H1 (cell line): ENCODE measurements at regions not wholly inside any gene's neighbourhood (a gene's known extent, or its start where the extent isn't known, plus 50 kb on each side); places are given as distances from the start of the nearest gene placed in this dataset.

Experiments
- CTBP2 ChIP-seq: IDR thresholded peaks from 2 replicates; pipeline ENCODE4 v1.7.0; 2011; ENCODE audit warnings: borderline replicate concordance, mild to moderate bottlenecking, moderate library complexity, mixed read lengths, low read length; ENCODE audit not compliant: insufficient read depth, insufficient read length
- KDM4A ChIP-seq: IDR thresholded peaks from one replicate; pipeline ENCODE4 v1.7.1; 2012; ENCODE audit warnings: low read depth, mild to moderate bottlenecking, moderate library complexity, low read length, inconsistent platforms; ENCODE audit not compliant: severe bottlenecking
- MAFK ChIP-seq: IDR thresholded peaks from 2 replicates; pipeline ENCODE4 v1.6.1; 2012; ENCODE audit warnings: low read depth, mild to moderate bottlenecking, improper control_type of control experiment, low read length
- NRF1 ChIP-seq: IDR thresholded peaks from 2 replicates; pipeline ENCODE4 v1.6.1; 2011; ENCODE audit warnings: mild to moderate bottlenecking, low read depth, low read length, improper control_type of control experiment
- POLR2A ChIP-seq, 2 experiments: IDR thresholded peaks; 1 replicate in 1 of 2; 2 replicates in 1 of 2; pipeline ENCODE4 v1.6.1; 2011; ENCODE audit warnings: low read depth in 2 of 2, low read length in 2 of 2, mild to moderate bottlenecking in 2 of 2; ENCODE audit errors: control extremely low read depth in 1 of 2
- RFX5 ChIP-seq: IDR thresholded peaks from 2 replicates; pipeline ENCODE4 v1.6.1; 2011; ENCODE audit warnings: low read depth, low read length, improper control_type of control experiment, borderline replicate concordance
- SIX5 ChIP-seq: IDR thresholded peaks from 2 replicates; pipeline ENCODE4 v1.6.1; 2011; ENCODE audit warnings: mild to moderate bottlenecking, low read depth, low read length
- SUZ12 ChIP-seq: fragments of 200-600 bp; sonication (generic); IDR thresholded peaks from 2 replicates; pipeline ENCODE4 v1.6.1; 2012; ENCODE audit warnings: mild to moderate bottlenecking, inconsistent platforms, low read length, moderate library complexity, mixed read lengths

DNA sequence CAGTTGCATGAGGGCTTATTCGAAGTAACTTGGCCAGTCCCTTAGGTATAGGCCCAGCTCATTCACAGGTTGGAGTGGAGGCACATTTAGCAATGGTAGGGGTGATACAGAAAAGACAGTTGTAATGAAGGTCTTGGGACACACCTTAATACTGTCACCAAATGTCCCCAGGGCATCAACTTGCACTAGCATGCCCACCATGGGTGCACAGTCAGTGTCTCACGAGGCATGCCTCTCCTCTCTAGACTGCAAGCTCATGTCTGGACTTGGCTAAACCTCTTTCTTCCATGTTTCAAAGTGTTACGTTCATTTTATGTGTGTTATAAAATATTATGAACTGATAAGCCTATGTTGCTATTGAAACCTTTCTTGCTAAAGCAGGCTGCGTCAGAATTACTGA lies 124.0 kb upstream of the ECI2 start (continued):
- TF ChIP-seq RFX5 (no peak), SIX5 (no peak), SUZ12 (no peak), CTBP2 (no peak), KDM4A (no peak), MAFK (no peak), NRF1 (no peak), POLR2A (IDR thresholded peaks at IDR 0.05; ENCODE audit: control extremely low read depth in 1 of 2, low read depth in 2 of 2, low read length in 2 of 2) (no peak)
